ENCODE measurements at regions not wholly inside any gene's neighbourhood (a gene's known extent, or its start where the extent isn't known, plus 50 kb on each side); places are given as distances from the start of the nearest gene placed in this dataset.

GRCh38 chr5:105350486-105351140, 1788.0 kb upstream of the NUDT12 start:
- no peaks in the 10 kb centered on the region for H3K4me1 ChIP-seq (ENCODE audit: control insufficient read depth in 5 of 5, insufficient read depth in 5 of 5, low read length in 5 of 5)
- H3K27me3 ChIP-seq (ENCODE audit: control insufficient read depth in 3 of 3, insufficient read depth in 3 of 3, low read length in 2 of 3) = no peaks in the 10 kb centered on the region
- H3K27ac ChIP-seq (ENCODE audit: low read depth in 1 of 2, low read length in 1 of 2) = no peak overlapping the region
- H3K9me3 ChIP-seq (ENCODE audit: control insufficient read depth in 4 of 4, insufficient read depth in 3 of 4, low read length in 3 of 4) = peaks cover 0 to 8% (median 0%) of the 10 kb centered on the region in 4 donors
- no peak overlapping the region for H3K9ac ChIP-seq (ENCODE audit: insufficient read depth in 1 of 2, low read length in 2 of 2)
- WGBS, 2 donors = 72 to 73% methylated on average over 5 of the region's 5 CpGs
- H3K36me3 ChIP-seq (ENCODE audit: control insufficient read depth in 4 of 4, insufficient read depth in 4 of 4, low read length in 4 of 4) = no peaks in the 10 kb centered on the region
- ATAC-seq (ENCODE audit: insufficient read depth, low FRiP score) (no peak), DNase-seq (no peak)
- no peak for TF ChIP-seq CTCF (IDR thresholded peaks at IDR 0.05; ENCODE audit: control extremely low read depth, extremely low read depth)
- H3K4me3 ChIP-seq = no peak overlapping the region

GRCh38 chr5:105331558-105331957, 1769.0 kb upstream of the NUDT12 start:
- no peak overlapping the region for H3K27ac ChIP-seq (ENCODE audit: low read depth in 1 of 2, low read length in 1 of 2)
- ATAC-seq (ENCODE audit: insufficient read depth, low FRiP score) (no peak), DNase-seq (no peak)
- no peaks in the 10 kb centered on the region for H3K27me3 ChIP-seq (ENCODE audit: control insufficient read depth in 3 of 3, insufficient read depth in 3 of 3, low read length in 2 of 3)
- TF ChIP-seq CTCF (IDR thresholded peaks at IDR 0.05; ENCODE audit: control extremely low read depth, extremely low read depth) = no peak
- no peaks in the 10 kb centered on the region for H3K9me3 ChIP-seq (ENCODE audit: control insufficient read depth in 4 of 4, insufficient read depth in 3 of 4, low read length in 3 of 4)
- H3K4me1 ChIP-seq (ENCODE audit: control insufficient read depth in 5 of 5, insufficient read depth in 5 of 5, low read length in 5 of 5) = no peaks in the 10 kb centered on the region
- H3K4me3 ChIP-seq = no peak overlapping the region
- H3K36me3 ChIP-seq (ENCODE audit: control insufficient read depth in 4 of 4, insufficient read depth in 4 of 4, low read length in 4 of 4) = no peaks in the 10 kb centered on the region
- H3K9ac ChIP-seq (ENCODE audit: insufficient read depth in 1 of 2, low read length in 2 of 2) = no peak overlapping the region
- 72 to 76% methylated on average over 3 of the region's 3 CpGs for WGBS, 2 donors

- WGBS, 2 donors = 84 to 100% methylated on average over 1 of the region's 1 CpG
- H3K4me3 ChIP-seq = no peak overlapping the region
- H3K9ac ChIP-seq (ENCODE audit: insufficient read depth in 1 of 2, low read length in 2 of 2) = no peak overlapping the region
- TF ChIP-seq CTCF (IDR thresholded peaks at IDR 0.05; ENCODE audit: control extremely low read depth, extremely low read depth) = no peak
- no peaks in the 10 kb centered on the region for H3K4me1 ChIP-seq (ENCODE audit: control insufficient read depth in 5 of 5, insufficient read depth in 5 of 5, low read length in 5 of 5)
- no peak overlapping the region for H3K27ac ChIP-seq (ENCODE audit: low read depth in 1 of 2, low read length in 1 of 2)
- no peaks in the 10 kb centered on the region for H3K9me3 ChIP-seq (ENCODE audit: control insufficient read depth in 4 of 4, insufficient read depth in 3 of 4, low read length in 3 of 4)
- H3K36me3 ChIP-seq (ENCODE audit: control insufficient read depth in 4 of 4, insufficient read depth in 4 of 4, low read length in 4 of 4) = no peaks in the 10 kb centered on the region
- ATAC-seq (ENCODE audit: insufficient read depth, low FRiP score) (no peak), DNase-seq (no peak)
- no peaks in the 10 kb centered on the region for H3K27me3 ChIP-seq (ENCODE audit: control insufficient read depth in 3 of 3, insufficient read depth in 3 of 3, low read length in 2 of 3)
Measured at GRCh38 chr5:105330185-105330584, 1767.6 kb upstream of the NUDT12 start.

GRCh38 chr5:105304859-105305258, 1742.3 kb upstream of the NUDT12 start:
- Histone ChIP-seq H3K4me1 (ENCODE audit: control insufficient read depth in 5 of 5, insufficient read depth in 5 of 5, low read length in 5 of 5) (no peaks in the 10 kb centered on the region), H3K36me3 (ENCODE audit: control insufficient read depth in 4 of 4, insufficient read depth in 4 of 4, low read length in 4 of 4) (no peaks in the 10 kb centered on the region), H3K27ac (ENCODE audit: low read depth in 1 of 2, low read length in 1 of 2) (no peak overlapping the region), H3K9me3 (ENCODE audit: control insufficient read depth in 4 of 4, insufficient read depth in 3 of 4, low read length in 3 of 4) (no peaks in the 10 kb centered on the region), H3K4me3 (no peak overlapping the region), H3K9ac (ENCODE audit: insufficient read depth in 1 of 2, low read length in 2 of 2) (no peak overlapping the region), H3K27me3 (ENCODE audit: control insufficient read depth in 3 of 3, insufficient read depth in 3 of 3, low read length in 2 of 3) (no peaks in the 10 kb centered on the region)
- DNase-seq (no peak), ATAC-seq (ENCODE audit: insufficient read depth, low FRiP score) (no peak)
- WGBS, 2 donors = 92 to 97% methylated on average over 1 of the region's 1 CpG
- TF ChIP-seq CTCF (IDR thresholded peaks at IDR 0.05; ENCODE audit: control extremely low read depth, extremely low read depth) = no peak
